ENCODE measurements at regions not wholly inside any gene's neighbourhood (a gene's known extent, or its start where the extent isn't known, plus 50 kb on each side); places are given as distances from the start of the nearest gene placed in this dataset.
"Not testable (repeated sequence)": the region's sequence is repeated elsewhere in the genome, so short reads cannot be mapped to it uniquely, and the experiment has no call there.

DNA sequence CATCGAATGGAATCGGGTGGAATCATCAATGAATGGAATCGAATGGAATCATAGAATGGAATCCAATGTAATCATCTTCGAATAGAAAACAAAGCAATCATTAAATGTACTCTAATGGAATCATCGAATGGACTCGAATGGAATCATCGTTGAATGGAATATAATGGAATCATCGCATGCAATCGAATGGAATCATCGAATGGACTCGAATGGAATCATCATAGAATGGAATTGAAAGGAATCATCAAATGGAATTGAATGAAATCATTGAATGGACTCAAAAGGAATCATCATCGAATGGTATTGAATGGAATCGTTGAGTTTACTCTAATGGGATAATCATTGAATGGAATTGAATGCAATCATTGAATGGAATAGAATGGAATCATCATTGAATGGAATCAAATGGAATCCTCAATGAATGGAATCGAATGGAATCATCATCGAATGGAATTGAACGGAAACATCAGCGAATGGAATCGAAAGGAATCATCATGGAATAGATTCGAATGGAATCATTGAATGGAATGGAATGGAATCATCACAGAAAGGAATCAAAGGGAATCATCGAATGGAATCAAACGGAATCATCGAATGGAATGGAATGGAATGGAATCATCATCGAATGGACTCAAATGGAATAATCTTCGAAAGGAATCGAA is 234.9 kb downstream of the SHCBP1 start:
- not testable (repeated sequence) for TF ChIP-seq ZNF274 (IDR thresholded peaks at IDR 0.05; ENCODE audit: low read depth, low read length); YY1 (IDR thresholded peaks at IDR 0.05; ENCODE audit: insufficient read depth, insufficient read length); SUZ12 (IDR thresholded peaks at IDR 0.05; ENCODE audit: extremely low read depth, insufficient read depth, insufficient read length)

Measured in NT2/D1 (cell line).